B cell (primary cell): ENCODE measurements at regions not wholly inside any gene's neighbourhood (a gene's known extent, or its start where the extent isn't known, plus 50 kb on each side); places are given as distances from the start of the nearest gene placed in this dataset.
A peak's percentile ranks its signal among the peaks of the same experiment; 100 is the strongest.

ENCODE experiments used
- ATAC-seq: fragments of 200-7000 bp; cut with Tn5 transposase; one replicate; pipeline ENCODE4 v1.10.0; 2021; ENCODE audit warnings: low read depth, mild to moderate bottlenecking, moderate number of reproducible peaks, moderate library complexity
- CTCF ChIA-PET: fragments of 350-600 bp; sonication (Branson Sonifier 250); formaldehyde crosslinking; loops from one replicate; lab custom pipeline; 2021; ENCODE audit warnings: antibody characterized with exemption, inconsistent platforms; lab: Charles Lee
- POLR2A ChIA-PET: fragments of 350-600 bp; sonication (Branson Sonifier 250); formaldehyde crosslinking; loops from one replicate; lab custom pipeline; 2021; ENCODE audit warnings: antibody characterized with exemption; lab: Charles Lee
- DNase-seq: peaks from one replicate; pipeline ENCODE4 v3.0.0; 2013
- H2AFZ ChIP-seq: 2 replicates; pipeline ENCODE4 v1.6.1; 2012; ENCODE audit warnings: mild to moderate bottlenecking, low read depth, low read length; ENCODE audit not compliant: insufficient read depth, poor library complexity, severe bottlenecking
- H3K27ac ChIP-seq, 2 donors: 1 replicate in 1 of 2; 2 replicates in 1 of 2; pipeline ENCODE4 v1.5.1; 2012 to 2013; ENCODE audit warnings: low read length in 2 of 2, mild to moderate bottlenecking in 2 of 2, moderate library complexity in 1 of 2
- H3K27me3 ChIP-seq, 4 experiments: fragments of 200-600 bp in 1 of 4; sonication (generic) in 1 of 4; replicated peaks in 1 of 4; 1 replicate in 2 of 4; 2 replicates in 2 of 4; pipeline versions ENCODE4 v1.6.1 to v1.7.0; 2013 to 2016; ENCODE audit warnings: low read length in 3 of 4, mild to moderate bottlenecking in 2 of 4, mixed read lengths in 1 of 4, moderate library complexity in 1 of 4; ENCODE audit not compliant: insufficient read depth in 4 of 4, control insufficient read depth in 3 of 4; ENCODE audit errors: control extremely low read depth in 1 of 4
- H3K36me3 ChIP-seq, 2 experiments: replicated peaks in 1 of 2; 1 replicate in 1 of 2; 2 replicates in 1 of 2; pipeline versions ENCODE4 v1.6.1 to v1.7.1; 2013; ENCODE audit warnings: low read length in 1 of 2; ENCODE audit not compliant: insufficient read depth in 2 of 2, control insufficient read depth in 1 of 2; ENCODE audit errors: control extremely low read depth in 1 of 2, extremely low read depth in 1 of 2
- H3K4me1 ChIP-seq, 2 donors: fragments of 200-600 bp in 1 of 2; sonication (generic) in 1 of 2; 1 replicate in 1 of 2; 2 replicates in 1 of 2; pipeline versions ENCODE4 v1.5.1 to v1.6.1; 2013 to 2017; ENCODE audit warnings: low read length in 2 of 2; ENCODE audit not compliant: control insufficient read depth in 2 of 2, insufficient read depth in 2 of 2
- H3K4me2 ChIP-seq: replicated peaks from 2 replicates; pipeline ENCODE3; 2012; ENCODE audit warnings: mild to moderate bottlenecking, low read depth, low read length; ENCODE audit not compliant: poor library complexity, severe bottlenecking
- H3K4me3 ChIP-seq, 5 experiments: fragments of 200-600 bp in 1 of 5; sonication (generic) in 1 of 5; 1 replicate in 3 of 5; 2 replicates in 2 of 5; pipeline versions ENCODE4 v1.5.1 to v1.7.0; 2011 to 2016; ENCODE audit warnings: low read length in 4 of 5, mild to moderate bottlenecking in 4 of 5, low read depth in 2 of 5, control low read depth in 1 of 5, moderate library complexity in 1 of 5; ENCODE audit not compliant: insufficient read depth in 1 of 5; ENCODE audit errors: control extremely low read depth in 1 of 5, extremely low read depth in 1 of 5
- H3K79me2 ChIP-seq: fragments of 200-600 bp; sonication (generic); one replicate; pipeline ENCODE4 v1.6.0; 2016; ENCODE audit warnings: low read length; ENCODE audit not compliant: control insufficient read depth, insufficient read depth
- H3K9ac ChIP-seq: fragments of 200-600 bp; sonication (generic); 2 replicates; pipeline ENCODE4 v1.6.1; 2017; ENCODE audit warnings: mild to moderate bottlenecking, low read length, moderate library complexity
- H3K9me3 ChIP-seq, 3 donors: one replicate each; pipeline versions ENCODE4 v1.6.1 to v1.7.1; 2013; ENCODE audit warnings: low read length in 2 of 3; ENCODE audit not compliant: control insufficient read depth in 2 of 3, insufficient read depth in 1 of 3; ENCODE audit errors: control extremely low read depth in 1 of 3
- H4K20me1 ChIP-seq: 2 replicates; pipeline ENCODE4 v1.6.0; 2012; ENCODE audit warnings: mild to moderate bottlenecking, low read length; ENCODE audit not compliant: insufficient read depth, control insufficient read depth, poor library complexity, severe bottlenecking
- H3K27ac Mint-ChIP-seq: one replicate; pipeline ENCODE4 v1.8.0; 2021; ENCODE audit warnings: mixed read lengths
- H3K27me3 Mint-ChIP-seq: one replicate; pipeline ENCODE4 v1.8.0; 2021; ENCODE audit warnings: mixed read lengths
- H3K4me1 Mint-ChIP-seq: one replicate; pipeline ENCODE4 v1.8.0; 2021; ENCODE audit warnings: mixed read lengths
- H3K4me3 Mint-ChIP-seq: one replicate; pipeline ENCODE4 v1.8.0; 2021; ENCODE audit warnings: mixed read lengths
- H3K9me3 Mint-ChIP-seq: one replicate; pipeline ENCODE4 v1.8.0; 2022; ENCODE audit warnings: mixed read lengths; ENCODE audit not compliant: insufficient read depth
- EZH2 ChIP-seq: IDR thresholded peaks from 2 replicates; pipeline ENCODE4 v1.6.1; 2012; ENCODE audit warnings: borderline replicate concordance, low read depth, mild to moderate bottlenecking, moderate library complexity, low read length; ENCODE audit not compliant: insufficient read depth, poor library complexity, severe bottlenecking
- WGBS: methylation state at CpG from one replicate; pipeline ENCODE4 v1.1.5; 2013; ENCODE audit warnings: missing lambda C conversion rate; ENCODE audit not compliant: insufficient coverage; 5-methylcytosine and 5-hydroxymethylcytosine counted together
- intact Hi-C: fragments of 100-400 bp; cut with micrococcal nuclease; formaldehyde crosslinking; loops from one replicate; pipeline ENCODE4 v1.10.0; 2022
- TF ChIP-seq, protein P1 (sequence below): fragments of 200-600 bp; IDR thresholded peaks from one replicate; pipeline ENCODE4 v1.8.0; 2022; ENCODE audit warnings: antibody characterized with exemption, mild to moderate bottlenecking

DNA sequence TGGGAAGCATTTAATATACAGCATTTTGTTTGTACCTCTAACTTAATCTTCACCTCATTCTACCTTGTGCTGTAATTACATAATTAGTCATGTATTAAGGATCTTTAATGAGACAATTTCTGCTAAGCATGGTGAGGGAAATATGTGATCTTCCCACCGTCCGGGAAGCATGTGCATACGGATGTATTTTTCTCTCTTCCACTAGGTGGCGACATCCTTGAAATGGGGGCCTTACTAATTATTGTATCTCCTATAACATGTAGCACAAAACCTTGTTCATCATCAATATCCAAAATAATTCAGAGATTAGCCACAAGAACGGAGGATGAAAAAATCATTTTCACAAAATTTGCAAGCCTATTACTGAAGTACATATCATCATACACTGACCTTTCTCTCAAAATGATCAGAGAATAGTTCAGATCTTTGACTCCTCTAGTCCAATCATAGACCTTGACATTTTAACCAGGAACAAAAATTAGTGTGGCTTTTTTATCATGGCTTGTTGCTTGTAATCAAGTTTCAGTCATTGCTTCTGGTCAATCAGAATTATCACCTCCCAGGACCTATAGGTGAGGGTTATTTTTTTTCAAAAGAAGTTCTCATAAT lies 148.9 kb upstream of the GBE1 start:
- no peaks in the 10 kb centered on the region for H3K4me1 ChIP-seq
- no peak overlapping the region for H3K9ac ChIP-seq
- ChIA-PET POLR2A (no interaction called here), CTCF (interaction anchor here (0.8 to 2.4 kb wide), 15 partner anchors 7 to 420 kb away, joined by 3 to 6 read pairs (median 3); no protein-coding TSS in a partner anchor)
- Mint-ChIP-seq H3K27ac (no peak overlapping the region), H3K27me3 (peaks cover 5% of the 10 kb centered on the region), H3K9me3 (no peaks in the 10 kb centered on the region), H3K4me1 (no peaks in the 10 kb centered on the region), H3K4me3 (no peak overlapping the region)
- no peaks in the 10 kb centered on the region for H3K36me3 ChIP-seq
- ATAC-seq (no peak), DNase-seq (peak; percentile 45)
- H3K27me3 ChIP-seq = no peaks in the 10 kb centered on the region
- no peaks in the 10 kb centered on the region for H4K20me1 ChIP-seq
- no peak overlapping the region for H3K4me3 ChIP-seq
- no peak overlapping the region for H3K27ac ChIP-seq
- H3K79me2 ChIP-seq = no peaks in the 10 kb centered on the region
- TF ChIP-seq, protein P1, sequence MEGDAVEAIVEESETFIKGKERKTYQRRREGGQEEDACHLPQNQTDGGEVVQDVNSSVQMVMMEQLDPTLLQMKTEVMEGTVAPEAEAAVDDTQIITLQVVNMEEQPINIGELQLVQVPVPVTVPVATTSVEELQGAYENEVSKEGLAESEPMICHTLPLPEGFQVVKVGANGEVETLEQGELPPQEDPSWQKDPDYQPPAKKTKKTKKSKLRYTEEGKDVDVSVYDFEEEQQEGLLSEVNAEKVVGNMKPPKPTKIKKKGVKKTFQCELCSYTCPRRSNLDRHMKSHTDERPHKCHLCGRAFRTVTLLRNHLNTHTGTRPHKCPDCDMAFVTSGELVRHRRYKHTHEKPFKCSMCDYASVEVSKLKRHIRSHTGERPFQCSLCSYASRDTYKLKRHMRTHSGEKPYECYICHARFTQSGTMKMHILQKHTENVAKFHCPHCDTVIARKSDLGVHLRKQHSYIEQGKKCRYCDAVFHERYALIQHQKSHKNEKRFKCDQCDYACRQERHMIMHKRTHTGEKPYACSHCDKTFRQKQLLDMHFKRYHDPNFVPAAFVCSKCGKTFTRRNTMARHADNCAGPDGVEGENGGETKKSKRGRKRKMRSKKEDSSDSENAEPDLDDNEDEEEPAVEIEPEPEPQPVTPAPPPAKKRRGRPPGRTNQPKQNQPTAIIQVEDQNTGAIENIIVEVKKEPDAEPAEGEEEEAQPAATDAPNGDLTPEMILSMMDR = peak; percentile 92
- no peak for TF ChIP-seq EZH2
- no peak overlapping the region for H3K4me2 ChIP-seq
- 40% methylated on average over 2 of the region's 5 CpGs for WGBS
- H2AFZ ChIP-seq = peak overlapping the region; percentile 14
- no peaks in the 10 kb centered on the region for H3K9me3 ChIP-seq
- intact Hi-C loops = loop anchor here (5.0 kb wide), 1 partner anchor 418 kb away; no protein-coding TSS in a partner anchor

DNA sequence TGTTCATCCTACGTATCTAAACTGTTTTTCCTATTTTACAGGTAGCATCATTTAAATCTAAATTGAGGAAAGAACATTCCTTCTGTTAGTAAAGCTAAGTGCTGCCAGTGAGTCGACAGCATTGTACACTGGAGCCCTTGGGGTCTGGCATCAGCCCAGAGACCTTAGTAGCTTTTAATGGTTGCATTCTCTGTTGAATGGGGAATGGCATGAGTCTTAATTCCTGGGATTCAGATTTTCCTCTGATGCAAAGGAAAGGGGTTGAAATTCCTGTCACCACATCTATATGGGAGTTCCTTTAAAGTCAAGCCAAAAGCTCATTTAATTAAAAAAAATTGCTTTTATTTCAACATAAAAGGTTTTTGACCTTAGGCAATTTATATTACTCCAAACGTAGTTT lies 148.4 kb upstream of the GBE1 start:
- DNase-seq = no peak
- H3K4me1 ChIP-seq = no peaks in the 10 kb centered on the region
- no peak overlapping the region for H3K9ac ChIP-seq
- ChIA-PET POLR2A (no interaction called here), CTCF (interaction anchor here (0.6 to 1.6 kb wide), 14 partner anchors 9 to 419 kb away, joined by 3 to 5 read pairs (median 3); no protein-coding TSS in a partner anchor)
- H3K79me2 ChIP-seq = no peaks in the 10 kb centered on the region
- Mint-ChIP-seq H3K9me3 (no peaks in the 10 kb centered on the region), H3K4me1 (no peaks in the 10 kb centered on the region), H3K4me3 (no peak overlapping the region), H3K27ac (no peak overlapping the region), H3K27me3 (peaks cover 5% of the 10 kb centered on the region)
- no peaks in the 10 kb centered on the region for H4K20me1 ChIP-seq
- no peaks in the 10 kb centered on the region for H3K9me3 ChIP-seq
- H3K4me2 ChIP-seq = no peak overlapping the region
- H3K27me3 ChIP-seq = no peaks in the 10 kb centered on the region
- no CpG with 5 or more reads among the region's 3 CpGs for WGBS
- H2AFZ ChIP-seq = no peak overlapping the region
- no peak overlapping the region for H3K4me3 ChIP-seq
- no peak for ATAC-seq
- no peak for TF ChIP-seq EZH2
- TF ChIP-seq, protein P1 = no peak
- H3K27ac ChIP-seq = no peak overlapping the region
- intact Hi-C loops = loop anchor here (5.0 kb wide), 1 partner anchor 417 kb away; no protein-coding TSS in a partner anchor
- H3K36me3 ChIP-seq = no peaks in the 10 kb centered on the region
